Large intestine (tissue), 3 donors: ENCODE measurements at regions not wholly inside any gene's neighbourhood (a gene's known extent, or its start where the extent isn't known, plus 50 kb on each side); places are given as distances from the start of the nearest gene placed in this dataset.

Source experiments
- DNase-seq, 2 donors: peaks; one replicate each; pipeline versions ENCODE4 v3.0.0 to v3.0.0-alpha.2; 2013
- H3K27ac ChIP-seq: one replicate; pipeline ENCODE4 v1.5.1; 2013; ENCODE audit warnings: low read length
- H3K27me3 ChIP-seq: 2 replicates; pipeline ENCODE4 v1.6.1; 2013; ENCODE audit warnings: low read length; ENCODE audit not compliant: control insufficient read depth, insufficient read depth
- H3K36me3 ChIP-seq: 2 replicates; pipeline ENCODE4 v1.6.1; 2013; ENCODE audit warnings: low read length; ENCODE audit not compliant: control insufficient read depth, insufficient read depth
- H3K4me1 ChIP-seq: one replicate; pipeline ENCODE4 v1.6.1; 2013; ENCODE audit warnings: low read length; ENCODE audit not compliant: control insufficient read depth, insufficient read depth
- H3K4me3 ChIP-seq: one replicate; pipeline ENCODE4 v1.5.1; 2013; ENCODE audit warnings: low read length
- H3K9me3 ChIP-seq: one replicate; pipeline ENCODE4 v1.6.1; 2013; ENCODE audit warnings: mild to moderate bottlenecking, low read depth, low read length, moderate library complexity; ENCODE audit not compliant: control insufficient read depth
- WGBS: methylation state at CpG from one replicate; pipeline ENCODE4 v1.1.5; 2013; ENCODE audit warnings: low lambda C conversion rate; ENCODE audit not compliant: insufficient coverage; 5-methylcytosine and 5-hydroxymethylcytosine counted together

DNA sequence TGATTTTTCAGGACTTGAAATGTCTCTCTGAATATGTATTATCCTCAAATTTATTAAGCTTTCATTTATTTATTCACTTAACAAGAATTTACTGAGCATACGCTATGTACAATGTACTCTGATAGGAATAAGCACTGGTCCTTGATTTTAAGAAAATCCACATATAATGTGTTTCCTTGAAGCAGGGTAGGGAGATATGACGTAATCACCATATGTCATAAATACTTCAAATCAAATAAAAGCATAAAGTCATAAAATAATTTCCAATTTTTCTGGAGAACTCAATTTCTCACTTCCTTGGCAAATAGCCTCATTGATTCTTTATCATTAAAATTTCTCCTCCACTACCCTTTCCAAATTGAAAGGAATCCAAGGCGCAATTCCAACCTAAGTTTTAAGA, 177.8 kb upstream of the GAP43 start:
- 87% methylated on average over 3 of the region's 3 CpGs for WGBS
- Histone ChIP-seq H3K27ac (no peak overlapping the region), H3K4me1 (no peaks in the 10 kb centered on the region), H3K9me3 (no peaks in the 10 kb centered on the region), H3K27me3 (no peaks in the 10 kb centered on the region), H3K36me3 (no peaks in the 10 kb centered on the region), H3K4me3 (no peak overlapping the region)
- no peak for DNase-seq

DNA sequence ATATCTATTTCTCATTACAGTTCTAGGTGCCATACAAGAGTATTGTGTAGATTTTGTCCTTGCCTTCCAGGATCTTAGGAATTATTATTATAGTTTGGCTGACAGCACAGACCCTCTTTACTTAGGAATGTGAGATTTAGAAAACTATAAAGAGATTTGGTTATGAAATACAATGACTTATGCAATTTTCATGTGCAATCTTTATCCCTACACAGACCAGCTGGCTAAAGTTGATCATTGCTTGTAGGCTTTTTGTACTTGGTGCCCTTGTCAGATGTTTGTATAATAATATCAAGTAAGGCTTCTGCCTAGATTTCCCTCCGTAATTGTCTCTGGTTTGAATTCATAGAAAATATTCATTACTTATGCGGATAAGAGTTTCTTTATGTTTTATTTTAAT, 174.5 kb upstream of the GAP43 start:
- Histone ChIP-seq H3K4me1 (no peaks in the 10 kb centered on the region), H3K4me3 (no peak overlapping the region), H3K27me3 (no peaks in the 10 kb centered on the region), H3K27ac (no peak overlapping the region), H3K36me3 (no peaks in the 10 kb centered on the region), H3K9me3 (no peaks in the 10 kb centered on the region)
- no CpG with 5 or more reads among the region's 2 CpGs for WGBS
- no peak for DNase-seq

GRCh38 chr3:115450036-115450435, 173.3 kb upstream of the GAP43 start:
- 68% methylated on average over 3 of the region's 4 CpGs for WGBS
- no peaks in the 10 kb centered on the region for H3K9me3 ChIP-seq
- H3K4me1 ChIP-seq, result no peaks in the 10 kb centered on the region
- no peaks in the 10 kb centered on the region for H3K36me3 ChIP-seq
- H3K4me3 ChIP-seq, result no peak overlapping the region
- H3K27me3 ChIP-seq, result no peaks in the 10 kb centered on the region
- DNase-seq, result no peak
- no peak overlapping the region for H3K27ac ChIP-seq

- Histone ChIP-seq H3K36me3 (no peaks in the 10 kb centered on the region), H3K27ac (no peak overlapping the region), H3K9me3 (no peaks in the 10 kb centered on the region), H3K27me3 (no peaks in the 10 kb centered on the region), H3K4me1 (no peaks in the 10 kb centered on the region), H3K4me3 (no peak overlapping the region)
- DNase-seq, result no peak
- 80% methylated on average over 2 of the region's 2 CpGs for WGBS
Measured at GRCh38 chr3:115464036-115464435, 159.3 kb upstream of the GAP43 start.

- H3K36me3 ChIP-seq, result no peaks in the 10 kb centered on the region
- no peak overlapping the region for H3K27ac ChIP-seq
- no peaks in the 10 kb centered on the region for H3K27me3 ChIP-seq
- no peak overlapping the region for H3K4me3 ChIP-seq
- DNase-seq, result peak in 1 of 2 donors; percentile 12
- H3K9me3 ChIP-seq, result no peaks in the 10 kb centered on the region
- H3K4me1 ChIP-seq, result no peaks in the 10 kb centered on the region
- WGBS, result 60% methylated on average over 1 of the region's 3 CpGs
Measured at GRCh38 chr3:115469649-115470048, 153.7 kb upstream of the GAP43 start.

- no peaks in the 10 kb centered on the region for H3K4me1 ChIP-seq
- no peak overlapping the region for H3K4me3 ChIP-seq
- no peaks in the 10 kb centered on the region for H3K27me3 ChIP-seq
- no peak for DNase-seq
- H3K27ac ChIP-seq, result no peak overlapping the region
- WGBS, result no CpG with 5 or more reads among the region's 3 CpGs
- no peaks in the 10 kb centered on the region for H3K9me3 ChIP-seq
- no peaks in the 10 kb centered on the region for H3K36me3 ChIP-seq
Measured at GRCh38 chr3:115470254-115470653, 153.1 kb upstream of the GAP43 start.

- Histone ChIP-seq H3K4me3 (no peak overlapping the region), H3K9me3 (no peaks in the 10 kb centered on the region), H3K27ac (no peak overlapping the region), H3K27me3 (no peaks in the 10 kb centered on the region), H3K4me1 (no peaks in the 10 kb centered on the region), H3K36me3 (no peaks in the 10 kb centered on the region)
- WGBS, result 82% methylated on average over 2 of the region's 9 CpGs
- no peak for DNase-seq
Measured at GRCh38 chr3:115475178-115476041, 147.9 kb upstream of the GAP43 start.

DNA sequence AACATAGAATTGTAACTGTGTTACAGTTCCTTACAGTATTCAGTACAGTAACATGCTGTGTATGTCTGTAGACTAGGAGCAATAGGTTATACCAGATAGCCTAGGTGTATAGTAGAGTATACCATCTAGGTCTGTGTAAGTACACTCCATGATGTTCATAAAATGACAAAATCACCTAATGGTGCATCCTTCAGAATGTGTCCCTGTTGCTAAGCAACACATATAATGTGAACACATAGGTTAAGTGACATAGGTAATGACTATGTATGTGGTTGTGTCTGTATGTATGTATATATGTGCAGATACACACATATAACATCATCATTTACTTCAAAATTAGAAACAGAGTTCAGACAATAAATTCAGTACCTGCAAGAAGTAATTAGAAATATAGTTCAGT, 146.8 kb upstream of the GAP43 start:
- DNase-seq, result no peak
- no peaks in the 10 kb centered on the region for H3K9me3 ChIP-seq
- H3K36me3 ChIP-seq, result no peaks in the 10 kb centered on the region
- H3K27me3 ChIP-seq, result no peaks in the 10 kb centered on the region
- no peak overlapping the region for H3K27ac ChIP-seq
- H3K4me3 ChIP-seq, result no peak overlapping the region
- no peaks in the 10 kb centered on the region for H3K4me1 ChIP-seq

DNA sequence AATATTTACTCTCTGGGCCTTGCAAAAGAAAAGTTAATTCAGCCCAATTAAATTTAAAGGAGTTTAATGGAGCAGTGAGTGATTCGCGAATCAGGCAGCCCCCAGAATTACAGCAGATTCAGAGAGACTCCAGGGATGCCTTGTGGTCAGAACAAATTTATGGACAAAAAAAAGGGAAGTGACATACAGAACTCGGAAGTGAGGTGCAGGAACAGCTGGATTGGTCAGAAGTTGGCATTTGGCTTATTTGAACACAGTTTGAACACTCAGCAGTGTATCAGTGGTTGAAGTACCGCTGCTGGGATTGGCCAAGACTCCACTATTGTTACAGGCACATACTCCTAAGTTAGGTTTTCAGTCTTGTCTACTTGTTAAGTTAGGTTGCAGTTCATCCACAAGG, 145.0 kb upstream of the GAP43 start:
- no CpG with 5 or more reads among the region's 4 CpGs for WGBS
- Histone ChIP-seq H3K9me3 (no peaks in the 10 kb centered on the region), H3K4me1 (no peaks in the 10 kb centered on the region), H3K36me3 (no peaks in the 10 kb centered on the region), H3K27me3 (no peaks in the 10 kb centered on the region), H3K4me3 (no peak overlapping the region), H3K27ac (no peak overlapping the region)
- no peak for DNase-seq

DNA sequence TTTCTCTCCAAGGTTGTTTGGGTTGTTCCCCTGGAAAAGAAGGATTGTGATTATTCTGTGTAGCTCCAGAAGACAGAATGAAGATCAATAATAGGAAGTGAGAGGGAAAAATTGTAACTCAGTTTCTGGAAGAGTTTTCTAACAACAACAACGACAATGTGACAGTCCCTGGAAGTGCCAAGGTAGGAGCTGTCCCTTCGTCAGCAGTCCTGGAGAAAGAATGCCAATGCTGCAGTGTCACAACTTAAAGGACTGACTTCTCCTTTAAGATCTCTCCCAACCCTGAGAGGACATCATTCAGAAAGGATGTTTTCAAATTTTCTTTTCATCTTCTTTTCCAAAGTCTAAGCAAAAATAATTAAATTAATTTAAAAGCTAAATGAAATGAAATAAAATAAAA, 136.4 kb upstream of the GAP43 start:
- Histone ChIP-seq H3K27me3 (no peaks in the 10 kb centered on the region), H3K4me3 (no peak overlapping the region), H3K27ac (no peak overlapping the region), H3K4me1 (no peaks in the 10 kb centered on the region), H3K36me3 (no peaks in the 10 kb centered on the region), H3K9me3 (no peaks in the 10 kb centered on the region)
- WGBS, result no CpG with 5 or more reads among the region's 2 CpGs
- no peak for DNase-seq

DNA sequence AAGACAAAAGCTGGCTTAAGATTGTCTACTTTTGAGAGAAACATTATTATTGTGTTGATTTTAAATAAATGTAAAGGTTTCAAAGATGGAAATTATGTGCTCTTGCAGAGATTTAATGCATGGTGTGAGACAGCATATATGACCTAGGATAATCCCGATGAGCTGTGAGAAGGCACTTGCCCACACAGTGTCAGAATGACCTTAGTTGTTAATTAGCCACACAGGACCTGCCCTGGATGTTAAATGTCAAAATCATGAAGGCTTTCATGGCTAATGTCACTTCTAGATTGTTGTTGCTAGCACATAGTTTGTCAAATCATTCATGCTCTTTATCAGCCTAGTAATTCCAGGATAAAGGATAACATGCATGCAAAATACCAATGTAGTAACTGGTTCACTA, 135.3 kb upstream of the GAP43 start:
- H3K4me3 ChIP-seq, result no peak overlapping the region
- no peak overlapping the region for H3K27ac ChIP-seq
- no peaks in the 10 kb centered on the region for H3K27me3 ChIP-seq
- no peak for DNase-seq
- no peaks in the 10 kb centered on the region for H3K9me3 ChIP-seq
- no peaks in the 10 kb centered on the region for H3K36me3 ChIP-seq
- no CpG with 5 or more reads among the region's 1 CpG for WGBS
- no peaks in the 10 kb centered on the region for H3K4me1 ChIP-seq
